ENCODE measurements at regions not wholly inside any gene's neighbourhood (a gene's known extent, or its start where the extent isn't known, plus 50 kb on each side); places are given as distances from the start of the nearest gene placed in this dataset.

DNA sequence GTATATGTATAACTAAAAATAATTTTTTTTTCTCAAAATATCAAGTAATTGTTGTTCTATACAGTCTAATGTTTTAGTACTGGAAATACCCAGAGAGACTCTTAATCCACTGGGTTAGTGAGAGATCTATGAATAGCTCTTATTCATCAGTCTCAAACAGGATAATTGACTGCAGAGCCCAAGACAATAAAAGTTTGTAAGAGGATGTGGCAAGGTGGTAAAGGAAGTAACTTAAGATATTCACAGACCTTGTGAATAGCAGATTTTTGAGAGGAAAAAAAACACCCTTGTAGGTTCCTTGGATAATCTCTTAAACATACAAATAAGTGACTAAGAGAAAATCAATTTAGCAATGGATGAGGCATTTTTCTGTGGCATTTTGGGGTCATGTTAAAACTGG, 210.9 kb upstream of the FAM241A start:
- DNase-seq: no peak
- TF ChIP-seq CTCF (IDR thresholded peaks at IDR 0.05) (no peak), POLR2A (IDR thresholded peaks at IDR 0.05) (no peak)
- H3K27me3 ChIP-seq: peaks cover 6% of the 10 kb centered on the region
- no peak overlapping the region for H3K27ac ChIP-seq
- H3K4me3 ChIP-seq: no peak overlapping the region
- H3K4me1 ChIP-seq (replicated peaks in 1 of 2): no peaks in the 10 kb centered on the region
- H3K36me3 ChIP-seq (replicated peaks in 1 of 2): no peaks in the 10 kb centered on the region
- intact Hi-C loops (cut with DNase I): no loop called here
- peaks cover 0 to 3% (median 0%) of the 10 kb centered on the region in 3 donors for H3K9me3 ChIP-seq (replicated peaks in 1 of 3)

DNA sequence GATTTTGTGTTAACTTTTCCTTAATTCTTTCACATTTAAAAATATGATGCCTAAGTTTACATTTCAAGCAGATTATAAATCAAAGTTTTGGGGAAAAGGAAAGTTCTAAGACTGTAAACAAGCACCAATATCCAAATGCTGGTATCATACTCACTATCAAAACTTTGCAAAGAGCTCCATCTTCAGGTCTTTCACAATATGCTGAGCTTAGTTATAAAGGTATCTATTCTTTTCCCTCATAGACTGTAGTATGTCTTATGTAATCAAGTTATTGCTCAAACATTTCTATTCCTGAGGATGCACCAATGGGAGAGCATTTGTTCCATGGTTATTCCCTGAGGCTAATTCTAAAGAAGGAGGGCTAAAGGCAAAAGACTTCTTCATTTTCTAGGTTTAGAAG, 207.9 kb upstream of the FAM241A start:
- Histone ChIP-seq H3K36me3 (replicated peaks in 1 of 2) (no peaks in the 10 kb centered on the region), H3K27ac (no peak overlapping the region), H3K9me3 (replicated peaks in 1 of 3) (peaks cover 0 to 3% (median 0%) of the 10 kb centered on the region in 3 donors), H3K4me1 (replicated peaks in 1 of 2) (no peaks in the 10 kb centered on the region), H3K4me3 (no peak overlapping the region), H3K27me3 (no peaks in the 10 kb centered on the region)
- TF ChIP-seq POLR2A (IDR thresholded peaks at IDR 0.05) (no peak), CTCF (IDR thresholded peaks at IDR 0.05) (no peak)
- intact Hi-C loops (cut with DNase I): no loop called here
- no peak for DNase-seq

DNA sequence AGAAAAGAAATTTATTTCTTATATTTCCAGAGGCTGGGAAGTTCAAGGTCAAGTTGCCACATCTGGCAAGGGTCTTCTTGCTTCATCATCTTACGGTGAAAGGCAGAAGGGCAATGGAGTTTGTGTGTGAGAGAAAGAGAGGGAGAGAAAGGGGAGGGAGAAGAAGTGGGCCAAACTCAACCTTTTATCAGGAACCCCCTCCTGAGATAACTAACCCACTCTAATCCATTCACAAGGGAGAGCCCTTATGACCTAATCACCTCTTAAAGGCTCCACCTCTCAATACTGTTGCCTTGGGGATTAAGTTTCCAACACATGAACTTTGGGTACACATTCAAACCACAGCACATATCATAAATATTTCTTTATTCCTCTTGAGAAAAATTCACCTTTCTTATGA, 203.3 kb upstream of the FAM241A start:
- intact Hi-C loops (cut with DNase I): no loop called here
- H3K9me3 ChIP-seq (replicated peaks in 1 of 3): no peaks in the 10 kb centered on the region
- TF ChIP-seq CTCF (IDR thresholded peaks at IDR 0.05) (no peak), POLR2A (IDR thresholded peaks at IDR 0.05) (no peak)
- no peaks in the 10 kb centered on the region for H3K27me3 ChIP-seq
- 60 to 83% (median 79%) methylated on average over 1 of the region's 1 CpG for WGBS, 4 donors
- no peaks in the 10 kb centered on the region for H3K4me1 ChIP-seq (replicated peaks in 1 of 2)
- H3K27ac ChIP-seq: no peak overlapping the region
- H3K36me3 ChIP-seq (replicated peaks in 1 of 2): no peaks in the 10 kb centered on the region
- no peak overlapping the region for H3K4me3 ChIP-seq
- no peak for DNase-seq

GRCh38 chr4:111943796-111944203, 201.5 kb upstream of the FAM241A start:
- TF ChIP-seq CTCF (IDR thresholded peaks at IDR 0.05): peak in 4 of 6 experiments; percentile 13 to 37 (median 30)
- TF ChIP-seq POLR2A (IDR thresholded peaks at IDR 0.05): no peak
- 14 to 16% (median 14%) methylated on average over 7 of the region's 7 CpGs for WGBS, 4 donors
- no peaks in the 10 kb centered on the region for H3K4me1 ChIP-seq (replicated peaks in 1 of 2)
- H3K27me3 ChIP-seq: no peaks in the 10 kb centered on the region
- no peaks in the 10 kb centered on the region for H3K9me3 ChIP-seq (replicated peaks in 1 of 3)
- no peak overlapping the region for H3K27ac ChIP-seq
- no peaks in the 10 kb centered on the region for H3K36me3 ChIP-seq (replicated peaks in 1 of 2)
- no peak overlapping the region for H3K4me3 ChIP-seq
- intact Hi-C loops (cut with DNase I): no loop called here
- peak; percentile 10 to 53 (median 15) for DNase-seq
